GM19193 (cell line): ENCODE measurements at regions not wholly inside any gene's neighbourhood (a gene's known extent, or its start where the extent isn't known, plus 50 kb on each side); places are given as distances from the start of the nearest gene placed in this dataset.

ENCODE experiments used
- POLR2A ChIP-seq: IDR thresholded peaks from 4 replicates; pipeline ENCODE4 v1.6.1; 2011; ENCODE audit not compliant: insufficient read depth, insufficient read length; ENCODE audit errors: extremely low read depth

DNA sequence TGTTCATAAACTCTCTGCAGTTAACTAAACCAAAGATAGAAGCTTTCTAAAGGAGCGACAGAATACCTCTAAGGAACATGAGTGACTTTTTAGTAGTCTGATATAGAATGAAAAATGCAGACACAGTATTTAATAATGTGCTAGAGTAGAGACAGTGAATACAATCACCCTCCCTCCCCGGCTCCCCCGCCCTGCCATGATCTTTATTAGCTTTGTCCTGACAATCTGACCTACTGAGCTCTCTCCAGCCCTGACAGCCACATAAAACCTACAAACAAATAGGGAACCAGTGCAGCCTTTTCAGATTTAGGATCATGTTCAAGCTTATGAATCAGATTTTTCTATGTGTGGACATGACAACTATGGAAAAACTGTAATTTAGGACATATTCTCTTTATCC lies 777.6 kb upstream of the FANCL start:
- no peak for TF ChIP-seq POLR2A

DNA sequence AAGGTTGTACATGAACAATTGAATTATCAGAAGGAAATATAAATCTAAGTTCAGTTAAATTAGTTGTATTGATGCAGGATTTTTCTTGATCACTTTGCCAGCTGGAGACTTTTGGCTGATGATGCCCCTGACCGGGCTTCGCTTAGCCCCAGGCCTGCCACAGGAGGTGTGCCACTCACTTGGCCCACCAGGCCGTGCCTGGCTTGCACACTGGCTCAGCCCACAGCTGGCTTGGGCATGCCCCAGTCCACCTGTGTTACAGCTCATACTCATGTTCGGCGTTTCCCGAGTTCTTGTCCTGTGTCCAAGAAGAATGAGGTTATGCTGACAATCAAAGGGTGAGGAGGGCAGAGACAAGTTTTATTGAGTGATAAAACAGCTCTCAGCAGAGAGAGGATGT lies 773.9 kb upstream of the FANCL start:
- TF ChIP-seq POLR2A = no peak

DNA sequence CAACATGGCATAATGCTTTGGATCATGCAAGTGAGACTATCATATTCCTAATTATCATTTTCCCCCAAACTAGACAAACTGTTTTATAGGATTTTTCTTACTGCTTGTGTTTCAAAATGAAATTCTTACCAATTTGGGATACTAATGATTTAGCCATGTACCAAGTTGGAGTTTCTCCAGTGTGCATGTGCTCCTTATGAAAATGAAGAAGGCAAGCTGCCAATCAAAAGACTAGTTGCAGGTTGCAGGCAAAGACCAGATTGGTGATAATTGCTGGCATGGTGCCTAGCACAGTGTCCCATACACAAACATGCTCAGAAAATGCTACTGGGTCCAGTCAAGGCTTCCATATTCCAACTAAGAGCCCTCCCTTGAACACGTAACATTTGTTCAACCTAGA lies 771.8 kb upstream of the FANCL start:
- no peak for TF ChIP-seq POLR2A

DNA sequence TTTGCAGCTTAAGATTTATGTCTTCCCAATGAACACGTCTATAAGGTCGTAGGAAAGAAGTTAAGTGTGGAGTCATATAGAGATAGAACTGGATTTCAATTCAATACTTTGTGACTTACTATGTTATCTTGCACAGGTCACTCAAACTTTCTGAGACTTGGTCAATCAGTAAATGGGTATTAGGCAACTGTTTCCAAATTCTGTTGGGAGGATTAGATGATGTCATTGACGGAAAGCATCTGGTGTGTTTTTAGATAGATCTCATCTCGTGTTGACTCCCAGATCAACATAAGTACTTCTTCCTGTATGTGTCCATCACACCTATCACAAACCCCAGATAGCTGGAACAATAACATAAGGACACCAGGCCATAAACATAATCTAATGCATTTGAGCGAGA lies 771.1 kb upstream of the FANCL start:
- TF ChIP-seq POLR2A = no peak

DNA sequence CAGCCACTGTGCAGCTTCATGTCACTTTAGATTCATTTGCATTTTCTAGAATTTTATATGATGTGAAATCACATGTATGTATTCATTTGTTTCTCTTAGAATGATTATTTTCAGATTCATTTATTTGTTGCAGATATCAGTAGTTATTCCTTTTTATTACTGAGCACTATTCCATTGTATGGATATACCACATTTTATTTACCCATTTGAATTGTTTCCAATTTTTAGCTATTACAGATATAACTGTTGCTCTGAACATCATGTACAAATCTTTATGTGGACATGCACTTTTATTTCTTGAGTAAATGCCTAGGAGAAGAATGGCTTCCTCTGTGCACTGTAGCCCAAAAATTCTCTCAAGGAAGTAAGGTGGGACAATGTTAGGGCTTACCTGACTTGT lies 767.8 kb upstream of the FANCL start:
- TF ChIP-seq POLR2A = no peak

DNA sequence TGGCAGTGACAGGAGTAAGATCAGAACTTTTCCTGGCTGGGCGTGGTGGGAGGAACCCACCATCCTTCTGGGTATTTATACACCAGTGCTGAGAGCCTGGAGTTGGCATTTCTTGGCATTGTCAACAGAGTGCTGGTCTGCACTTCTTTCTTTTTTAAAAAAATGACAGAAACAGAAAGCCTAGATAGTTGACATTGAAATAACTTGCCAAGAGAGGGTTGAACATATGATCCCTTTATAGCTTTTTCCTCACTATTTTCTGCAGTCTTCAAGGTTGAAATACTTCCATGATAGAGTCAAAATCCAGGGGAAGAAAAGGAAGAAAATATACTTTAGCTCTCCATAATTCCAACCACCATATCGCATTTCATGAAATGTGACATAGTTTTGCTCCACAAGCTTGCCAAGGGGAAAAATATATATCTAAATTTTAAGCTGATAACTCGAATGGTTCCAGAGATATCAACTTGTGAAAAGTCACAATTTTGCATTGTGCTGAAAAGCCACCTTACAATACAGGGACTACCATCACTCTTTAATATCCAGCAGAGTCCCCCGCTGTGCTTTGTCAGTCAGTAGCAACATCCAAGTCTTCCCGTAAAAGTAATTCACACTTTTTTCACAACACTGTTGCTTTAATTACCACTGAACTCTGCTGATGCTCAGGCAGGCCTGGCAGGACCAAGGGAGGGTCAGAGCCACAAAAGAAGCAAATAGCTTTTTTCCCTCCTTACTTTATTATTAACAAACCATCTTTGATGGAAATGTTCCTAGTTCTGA lies 764.9 kb upstream of the FANCL start:
- no peak for TF ChIP-seq POLR2A

DNA sequence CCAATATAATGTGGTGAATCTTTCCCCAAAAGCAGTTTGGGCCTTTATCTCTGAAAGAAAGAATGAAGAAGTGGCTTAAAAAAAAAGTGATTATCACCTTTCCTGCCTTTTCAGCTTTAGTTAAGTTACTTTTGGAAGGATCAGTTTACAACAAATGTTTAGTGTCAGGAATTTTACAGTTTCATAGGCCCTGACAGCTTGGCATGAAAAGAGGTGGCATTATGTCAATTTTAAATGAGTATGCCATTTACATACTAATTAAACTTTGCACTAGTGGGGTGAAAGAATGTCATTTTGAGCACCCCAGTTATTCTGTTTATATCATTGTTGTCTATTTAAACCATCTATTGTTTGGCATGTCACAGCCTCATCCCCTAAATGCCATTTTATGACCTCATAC lies 763.5 kb upstream of the FANCL start:
- TF ChIP-seq POLR2A = no peak

DNA sequence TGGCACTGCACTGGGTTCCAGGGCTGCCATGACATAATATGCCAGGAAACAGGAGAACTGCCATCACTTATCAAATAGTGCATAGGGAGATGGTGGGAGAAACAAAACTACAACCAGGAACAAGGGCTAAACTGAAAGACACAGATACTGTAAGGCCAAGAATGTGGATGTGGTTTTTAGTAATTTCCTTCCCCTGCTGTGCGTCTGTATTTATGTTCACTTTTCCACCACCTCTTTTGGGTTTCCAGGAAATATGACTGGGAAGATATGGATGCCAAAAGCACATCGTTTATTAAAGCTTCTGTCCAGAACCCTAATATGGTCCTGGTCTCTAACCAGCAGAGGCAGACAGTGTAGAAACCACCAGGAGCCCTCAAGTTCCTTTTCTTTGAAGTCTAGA lies 759.7 kb upstream of the FANCL start:
- no peak for TF ChIP-seq POLR2A

DNA sequence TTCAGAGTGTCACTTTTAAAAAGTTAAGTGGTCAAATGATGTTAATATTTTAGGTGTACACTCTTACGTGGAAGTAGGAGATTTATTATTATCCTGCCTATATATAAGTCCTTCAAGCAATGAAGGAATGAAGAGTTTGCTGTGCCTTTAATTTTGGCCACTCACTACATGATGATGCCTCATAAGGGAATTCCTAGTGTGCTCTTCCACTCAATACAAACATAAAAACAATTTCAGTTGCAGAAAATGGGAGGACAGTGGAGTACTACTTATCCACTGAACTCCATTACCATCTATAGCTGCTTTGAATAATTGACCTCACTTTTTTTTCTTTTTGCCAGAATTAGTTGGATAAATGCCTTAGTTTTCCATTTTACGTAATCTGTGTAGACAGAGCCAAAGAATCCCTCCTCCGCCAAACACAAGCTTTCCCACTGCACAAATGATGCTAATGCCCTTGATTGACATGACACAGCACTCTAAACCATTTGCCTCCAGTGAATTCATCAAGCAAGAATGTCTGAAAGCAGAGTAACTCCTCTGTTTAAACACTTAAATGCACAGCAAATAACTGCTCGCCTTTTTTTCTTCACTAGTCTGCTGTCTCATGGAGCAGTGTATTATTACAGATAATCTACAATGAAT lies 751.1 kb upstream of the FANCL start:
- TF ChIP-seq POLR2A = no peak

DNA sequence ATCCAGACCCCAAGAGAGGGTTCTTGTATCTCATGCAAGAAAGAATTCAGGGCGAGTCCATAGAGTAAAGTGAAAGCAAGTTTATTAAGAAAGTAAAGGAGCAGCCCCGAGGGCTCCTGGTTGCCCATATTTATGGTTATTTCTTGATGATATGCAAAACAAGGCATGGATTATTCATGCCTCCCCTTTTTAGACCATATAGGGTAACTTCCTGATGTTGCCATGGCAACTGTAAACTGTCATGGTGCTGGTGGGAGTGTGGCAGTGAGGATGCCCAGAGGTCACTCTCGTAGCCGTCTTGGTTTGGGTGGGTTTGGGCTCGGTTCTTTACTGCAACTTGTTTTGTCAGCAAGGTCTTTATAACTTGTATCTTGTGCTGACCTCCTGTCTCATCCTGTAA lies 750.2 kb upstream of the FANCL start:
- no peak for TF ChIP-seq POLR2A

DNA sequence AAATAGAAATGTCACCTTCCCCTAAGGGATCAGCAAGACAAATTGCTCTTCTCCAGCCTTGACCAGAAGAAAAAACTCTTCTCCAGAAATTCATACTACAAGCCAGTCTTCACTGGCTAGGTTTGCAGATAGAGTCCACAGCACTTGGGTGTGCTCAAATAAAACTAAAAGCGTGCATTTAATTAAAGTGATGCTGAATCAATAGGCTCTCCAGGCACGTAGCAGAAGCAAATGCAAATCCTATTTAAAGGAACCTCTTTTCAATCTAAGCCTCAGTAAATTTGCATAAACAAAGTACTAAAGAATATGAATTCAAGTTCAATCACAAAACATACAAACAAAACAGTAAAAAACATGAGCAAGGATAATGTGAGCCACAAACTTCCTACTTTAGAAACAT lies 744.4 kb upstream of the FANCL start:
- TF ChIP-seq POLR2A = no peak

DNA sequence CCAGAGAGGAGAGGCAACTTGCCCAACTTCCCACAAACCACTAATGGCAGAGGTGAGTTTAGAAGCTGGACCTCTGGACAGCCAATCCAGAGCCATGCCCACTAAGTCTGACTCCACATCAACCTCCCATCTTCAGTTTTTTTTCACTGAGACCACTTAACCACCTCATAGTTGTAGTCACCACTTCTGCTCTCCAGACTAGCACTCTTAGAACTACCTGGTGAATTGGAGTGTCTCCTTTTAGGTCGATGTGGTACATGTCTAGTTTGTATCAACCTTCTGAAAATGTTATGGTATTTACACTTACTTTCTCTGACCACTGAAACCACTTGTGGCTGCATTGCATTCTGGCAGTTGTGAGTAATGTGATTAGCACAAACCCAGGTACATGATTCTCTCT lies 743.6 kb upstream of the FANCL start:
- TF ChIP-seq POLR2A = no peak

DNA sequence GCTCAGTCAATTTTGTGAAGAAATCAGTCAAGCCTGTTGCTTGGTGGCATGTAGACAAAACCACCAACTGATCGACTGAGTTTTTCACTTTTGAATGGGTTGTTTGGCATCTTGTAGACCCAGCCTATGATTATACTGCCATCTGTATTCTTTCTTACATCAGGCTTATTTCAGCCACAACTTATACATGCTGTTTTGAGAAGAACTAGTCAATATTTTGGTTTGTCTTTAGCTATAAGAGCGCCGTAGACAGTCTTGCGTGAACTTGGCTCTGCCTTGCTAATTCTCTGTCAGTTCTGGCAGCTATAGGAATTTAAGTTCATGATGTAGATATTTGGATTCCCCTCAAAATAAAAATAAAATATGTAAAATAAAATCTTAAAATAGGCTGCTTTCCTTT lies 742.0 kb upstream of the FANCL start:
- no peak for TF ChIP-seq POLR2A

DNA sequence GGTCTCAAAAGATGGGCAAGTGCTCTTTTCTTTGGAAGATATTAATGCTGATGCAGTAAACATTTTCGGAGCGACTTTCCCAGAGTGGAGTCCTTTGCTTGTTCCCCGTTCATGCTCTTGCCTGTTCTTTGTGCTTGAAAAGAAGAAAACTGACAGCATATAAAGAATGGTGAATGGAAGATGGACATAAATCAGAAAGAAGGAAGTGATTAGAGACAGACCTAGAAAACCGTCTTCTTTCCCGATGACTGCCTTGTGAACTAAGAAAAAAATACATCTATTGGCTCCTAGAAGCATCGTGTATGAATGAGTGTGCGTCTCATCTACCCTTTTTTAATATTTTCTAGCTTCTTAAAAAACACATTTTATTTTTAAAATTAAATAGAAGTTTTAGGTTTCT lies 740.1 kb upstream of the FANCL start:
- TF ChIP-seq POLR2A = no peak

DNA sequence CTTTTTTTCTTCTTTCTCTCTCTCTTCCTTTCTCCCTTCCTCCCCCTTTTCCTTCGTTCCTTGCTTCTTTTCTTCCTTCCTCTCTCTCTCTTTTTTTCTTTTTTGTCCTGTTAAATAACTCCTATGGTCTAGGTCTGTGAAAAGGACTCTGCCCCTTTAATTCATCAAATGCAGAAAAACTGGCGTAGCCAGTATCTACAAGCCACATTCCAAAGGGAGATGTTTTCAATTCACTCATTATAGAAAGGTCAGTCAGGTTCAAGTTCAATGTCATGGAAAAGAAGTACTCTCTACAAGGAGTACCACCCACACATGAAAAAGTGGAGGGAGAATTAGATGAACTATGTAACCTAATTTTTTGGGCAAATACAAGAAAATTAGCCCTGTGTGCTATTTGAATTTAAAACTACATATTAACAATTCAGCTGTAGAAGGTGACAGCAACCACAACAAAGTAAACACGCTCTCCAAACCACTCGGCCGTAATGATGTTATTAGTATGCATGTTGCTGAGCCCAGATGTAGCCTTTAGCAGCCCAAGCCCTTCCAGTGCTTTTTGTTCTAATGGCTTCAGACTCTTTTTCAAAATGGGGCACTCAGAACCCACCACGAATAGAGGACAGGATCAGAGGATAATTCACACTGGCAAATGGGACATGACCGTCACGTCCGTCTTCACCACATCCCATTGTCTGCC lies 735.4 kb upstream of the FANCL start:
- no peak for TF ChIP-seq POLR2A

DNA sequence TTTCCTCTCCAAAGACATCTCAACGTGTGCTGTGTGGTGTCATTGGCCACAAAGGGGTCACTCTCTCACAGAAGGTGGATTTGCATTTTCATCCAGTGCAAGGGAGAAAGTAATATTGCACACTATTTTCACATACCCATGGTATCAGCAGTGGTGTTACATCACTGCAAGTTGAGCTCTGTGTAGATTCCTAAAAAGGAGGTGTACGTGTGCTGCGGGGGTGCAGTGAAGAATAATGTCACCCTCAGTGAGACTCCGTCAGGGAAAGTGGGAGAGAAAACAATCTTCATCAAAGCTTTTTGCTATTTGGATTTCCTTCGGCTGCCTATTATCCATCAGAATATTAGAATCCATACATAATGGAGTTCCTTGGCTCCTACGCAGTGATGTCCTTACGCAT lies 733.8 kb upstream of the FANCL start:
- TF ChIP-seq POLR2A = no peak
